GM18507 (cell line): ENCODE measurements at regions not wholly inside any gene's neighbourhood (a gene's known extent, or its start where the extent isn't known, plus 50 kb on each side); places are given as distances from the start of the nearest gene placed in this dataset.
"Not testable (repeated sequence)": the region's sequence is repeated elsewhere in the genome, so short reads cannot be mapped to it uniquely, and the experiment has no call there.

Experiments
- DNase-seq: peaks from one replicate; pipeline ENCODE4 v3.0.0; 2011; ENCODE audit warnings: low read depth; ENCODE audit not compliant: insufficient read length; ENCODE audit errors: extremely low spot score
- FAIRE-seq: peaks from 2 replicates; lab custom pipeline; 2011; peaks lifted over from hg19 to GRCh38; lab: Jason Lieb, UNC

DNA sequence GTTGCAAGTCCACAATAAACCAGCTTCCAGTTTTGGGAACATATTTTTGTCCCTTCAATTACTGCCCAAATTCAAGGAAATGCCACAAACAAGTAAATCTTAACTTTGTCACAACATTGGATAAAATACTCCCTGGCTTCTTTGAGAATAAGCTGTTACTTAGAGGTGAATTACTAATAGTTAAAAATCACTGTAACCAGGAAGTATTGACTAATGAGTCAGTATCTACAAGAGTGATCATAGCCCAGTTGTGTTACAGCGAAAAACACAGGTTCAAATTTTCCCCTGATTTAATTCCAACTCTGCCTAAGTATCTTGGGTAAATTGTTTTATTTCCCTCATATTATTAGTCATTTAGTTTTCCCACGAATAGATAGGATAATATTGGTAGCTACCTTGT lies 291.2 kb upstream of the PPARGC1A start:
- FAIRE-seq, result no peak
- no peak for DNase-seq

DNA sequence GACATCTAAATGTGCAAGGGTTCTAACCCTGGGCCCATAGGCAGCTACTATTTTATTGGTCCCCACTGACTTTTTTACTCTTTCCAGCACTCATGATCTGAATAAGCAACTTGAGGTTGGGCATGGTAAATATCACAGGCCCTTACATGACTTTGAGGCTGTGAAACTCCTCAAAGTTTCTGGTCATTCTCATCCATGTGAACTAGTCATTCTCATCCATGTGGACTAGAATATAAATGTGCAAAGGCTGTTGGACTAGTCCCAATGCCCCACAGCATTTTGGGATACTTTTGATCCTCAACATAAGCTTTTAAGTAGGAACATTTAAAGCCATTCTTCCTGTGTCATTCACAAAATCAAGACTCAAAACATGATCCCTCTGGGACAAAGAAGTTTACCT lies 290.7 kb upstream of the PPARGC1A start:
- no peak for FAIRE-seq

DNA sequence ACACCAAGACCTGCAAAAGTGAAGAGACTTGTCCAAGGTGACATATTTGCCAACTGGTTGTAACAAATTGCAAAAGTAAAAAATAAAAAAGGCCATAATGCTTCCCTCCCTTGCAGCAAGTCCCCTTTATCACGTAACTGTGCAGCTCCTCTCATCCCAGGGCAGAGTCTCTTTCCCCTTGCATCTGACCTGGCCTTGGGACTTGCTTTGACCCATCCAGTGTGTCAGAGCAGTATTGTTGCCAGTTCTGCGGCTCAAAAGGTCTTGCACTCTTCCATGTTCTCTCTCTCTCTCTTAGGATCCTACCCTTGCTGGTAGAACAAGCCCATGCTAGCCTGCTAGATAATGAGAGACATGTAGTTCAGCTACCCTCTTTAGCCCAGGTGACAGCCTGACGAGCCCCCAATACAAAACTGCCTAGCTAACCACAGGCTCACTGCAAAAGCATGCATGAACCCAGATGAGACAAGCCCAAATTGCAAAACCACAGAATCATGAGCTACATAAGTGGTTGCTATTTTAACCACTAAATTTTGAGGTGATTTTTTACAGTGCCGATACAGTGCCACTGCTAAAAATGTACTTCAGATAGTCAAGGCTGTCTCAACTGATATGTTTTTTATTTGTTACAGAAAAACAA lies 289.5 kb upstream of the PPARGC1A start:
- DNase-seq (no peak), FAIRE-seq (no peak)

More for the DNA sequence above, 290.7 kb upstream of the PPARGC1A start:
- no peak for DNase-seq

DNA sequence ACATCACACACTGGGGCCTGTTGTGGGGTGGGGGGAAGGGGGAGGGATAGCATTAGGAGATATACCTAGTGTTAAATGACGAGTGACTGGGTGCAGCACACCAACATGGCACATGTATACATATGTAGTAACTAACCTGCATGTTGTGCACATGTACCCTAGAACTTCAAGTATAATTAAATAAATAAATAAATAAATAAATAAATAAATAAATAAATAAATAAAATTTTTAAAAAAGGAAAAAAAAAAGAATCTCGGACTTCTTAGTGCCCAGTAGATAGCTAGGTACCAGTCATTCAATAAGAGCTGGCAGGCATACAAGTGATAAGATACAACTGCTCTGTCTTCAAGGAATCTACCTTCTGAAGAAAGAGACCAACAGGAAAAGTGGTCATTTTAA lies 287.6 kb upstream of the PPARGC1A start:
- DNase-seq, FAIRE-seq: not testable (repeated sequence)

DNA sequence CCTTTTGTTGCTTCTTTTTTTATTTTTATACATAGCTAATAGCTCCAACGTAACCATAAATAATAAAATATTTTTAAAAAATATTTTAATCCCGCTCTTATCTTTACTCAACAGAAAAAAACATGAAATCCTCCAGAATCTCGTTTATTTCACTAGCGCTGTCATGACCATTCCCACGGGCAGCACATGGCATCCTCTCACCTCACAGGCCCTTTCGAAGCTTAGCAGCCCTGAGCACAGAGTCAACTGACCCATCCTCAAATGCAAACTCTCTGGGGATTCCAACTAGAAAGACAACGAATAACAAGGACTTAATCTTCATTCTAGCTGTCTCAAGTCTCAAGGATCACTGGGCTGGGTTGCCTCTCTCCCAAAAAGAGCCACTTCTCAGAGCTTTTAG lies 285.9 kb upstream of the PPARGC1A start:
- FAIRE-seq (no peak), DNase-seq (no peak)

DNA sequence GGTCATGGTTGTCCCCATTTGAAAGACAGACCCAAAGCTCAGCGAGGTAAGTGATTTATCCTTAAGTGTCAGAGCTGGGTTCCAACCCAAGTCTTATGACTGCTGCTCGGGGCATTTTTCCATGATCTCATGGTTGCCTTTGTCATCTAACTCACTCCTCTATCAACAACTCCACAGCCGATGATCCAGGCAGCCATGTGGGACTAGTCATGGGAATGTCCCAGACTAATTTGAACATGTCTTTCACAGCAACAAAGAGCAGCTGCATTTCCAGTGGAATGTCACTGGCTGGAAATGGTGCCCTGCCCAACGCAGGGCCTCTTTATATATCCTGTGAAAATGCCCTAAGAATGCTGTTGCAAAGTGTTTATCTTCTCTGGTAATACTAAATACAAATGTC lies 284.8 kb upstream of the PPARGC1A start:
- no peak for FAIRE-seq
- no peak for DNase-seq

DNA sequence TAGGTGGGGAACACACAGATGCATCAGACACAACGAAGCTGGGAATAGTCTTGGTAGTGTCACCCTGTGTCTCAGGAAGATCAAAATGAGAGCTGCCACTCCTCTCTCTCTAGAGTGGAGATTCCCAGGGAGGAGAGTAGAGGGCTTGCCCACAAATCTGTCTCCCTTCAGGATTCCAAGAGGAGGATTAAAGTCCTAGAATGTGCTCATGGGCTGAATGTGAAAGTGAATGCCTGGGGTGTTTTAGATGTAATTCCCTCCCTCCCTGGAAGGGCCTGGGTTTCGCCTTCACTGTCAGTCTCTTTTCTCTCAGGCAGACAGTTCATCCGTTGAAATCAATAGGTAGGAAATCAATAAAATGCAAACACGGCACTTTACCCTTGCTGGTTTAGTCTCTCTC lies 282.6 kb upstream of the PPARGC1A start:
- DNase-seq (no peak), FAIRE-seq (no peak)

DNA sequence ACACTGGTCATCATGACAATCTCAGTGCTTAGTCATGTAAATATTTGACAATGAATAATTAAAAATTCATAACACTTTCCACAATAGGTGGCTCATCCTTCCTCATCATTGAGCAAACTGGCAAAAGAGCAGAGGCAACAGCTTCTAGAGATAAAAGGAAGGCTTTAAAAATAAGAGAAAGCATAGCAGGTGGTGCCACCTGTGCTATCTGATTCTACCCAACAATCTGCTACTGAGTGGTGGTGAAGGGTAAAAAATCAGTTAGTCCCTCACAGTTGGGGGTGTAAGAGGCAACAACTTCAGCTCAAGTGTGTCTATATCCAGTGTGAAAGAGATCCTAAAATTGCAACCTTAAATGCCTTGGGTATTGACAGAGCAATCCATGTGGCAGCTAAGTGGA lies 280.1 kb upstream of the PPARGC1A start:
- DNase-seq (no peak), FAIRE-seq (no peak)

DNA sequence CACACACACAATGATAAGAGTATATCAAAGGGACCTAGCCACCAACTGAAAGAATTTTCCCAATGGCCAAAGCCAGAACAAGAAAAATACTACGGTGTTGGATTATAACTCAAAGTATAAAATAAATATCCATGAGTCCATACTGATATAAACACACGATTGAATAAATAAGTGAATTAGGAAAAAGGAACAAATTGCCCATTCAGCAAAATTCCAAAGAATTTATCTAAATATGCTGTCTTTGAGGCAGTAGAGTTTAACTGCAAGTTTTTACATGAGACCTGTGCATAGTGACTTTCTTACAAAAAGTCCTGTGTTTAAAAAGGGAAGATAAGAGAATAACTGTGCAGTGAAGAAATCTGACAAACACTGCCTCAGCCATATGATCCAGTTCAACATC lies 278.8 kb upstream of the PPARGC1A start:
- DNase-seq (no peak), FAIRE-seq (no peak)

DNA sequence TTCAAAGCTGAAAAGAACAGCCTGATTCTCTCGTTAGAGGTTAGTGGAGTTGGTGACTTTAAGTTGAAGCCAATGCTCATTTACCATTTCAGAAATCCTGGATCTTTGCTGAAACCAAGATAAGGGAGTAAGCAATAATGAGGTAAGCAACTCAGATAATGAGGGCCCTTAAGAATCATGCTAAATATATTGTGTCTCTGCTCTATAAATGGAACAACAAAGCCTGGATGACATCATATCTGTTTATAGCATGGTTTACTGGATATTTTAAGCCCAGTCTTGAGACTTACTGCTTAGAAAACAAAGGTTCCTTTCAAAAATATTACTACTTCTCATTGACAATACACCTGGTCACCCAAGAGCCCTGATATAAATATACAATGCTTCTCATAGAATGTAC lies 276.7 kb upstream of the PPARGC1A start:
- DNase-seq, result no peak
- FAIRE-seq, result no peak

DNA sequence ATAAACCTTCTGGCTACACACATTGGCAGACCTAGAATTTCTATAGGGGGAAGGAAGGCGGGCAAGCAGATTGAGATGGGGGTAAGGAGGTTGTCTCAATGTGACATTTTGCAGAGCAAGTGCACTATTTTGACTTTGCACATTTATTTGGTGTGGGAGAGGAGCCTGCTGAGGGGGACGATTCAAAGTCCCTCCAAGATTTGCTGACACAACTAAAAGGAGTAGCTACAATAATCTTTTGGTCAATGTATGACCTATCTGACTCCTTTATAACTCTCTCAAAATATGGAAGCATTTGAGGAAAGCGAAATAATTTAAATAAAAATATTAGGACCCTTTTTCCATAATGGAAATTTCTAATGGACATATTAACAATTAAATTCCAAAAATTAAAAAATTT lies 274.9 kb upstream of the PPARGC1A start:
- FAIRE-seq, result no peak
- DNase-seq, result no peak

DNA sequence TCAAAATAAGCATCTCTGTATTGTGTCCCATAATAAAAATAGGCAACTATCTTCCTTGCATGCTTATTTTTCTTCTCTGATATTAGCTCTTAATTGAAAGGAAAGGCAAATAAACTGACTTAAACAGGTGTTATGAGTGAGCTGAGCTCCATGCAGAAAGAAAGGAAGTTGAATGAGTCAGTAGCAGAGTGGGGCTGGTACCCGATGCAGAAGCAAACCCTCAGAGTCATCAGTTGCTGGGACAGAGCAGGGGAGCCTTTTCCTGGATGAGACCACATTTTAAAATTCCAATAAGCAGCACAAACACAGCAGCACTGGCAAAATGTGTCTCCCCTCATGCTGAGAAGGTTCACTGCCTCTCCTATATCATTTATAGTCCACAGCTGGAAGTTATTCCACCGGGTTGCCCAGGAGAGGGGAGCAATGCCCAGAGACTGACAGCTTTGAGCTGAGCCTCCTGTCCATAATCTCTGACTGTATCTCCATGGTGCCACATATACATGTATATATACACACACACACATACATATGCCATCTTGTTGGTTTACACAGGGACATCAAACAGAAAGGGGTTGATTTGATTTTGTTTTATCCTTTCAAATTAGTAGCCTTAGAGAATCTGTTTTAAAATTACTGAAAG lies 274.3 kb upstream of the PPARGC1A start:
- DNase-seq (no peak), FAIRE-seq (no peak)

DNA sequence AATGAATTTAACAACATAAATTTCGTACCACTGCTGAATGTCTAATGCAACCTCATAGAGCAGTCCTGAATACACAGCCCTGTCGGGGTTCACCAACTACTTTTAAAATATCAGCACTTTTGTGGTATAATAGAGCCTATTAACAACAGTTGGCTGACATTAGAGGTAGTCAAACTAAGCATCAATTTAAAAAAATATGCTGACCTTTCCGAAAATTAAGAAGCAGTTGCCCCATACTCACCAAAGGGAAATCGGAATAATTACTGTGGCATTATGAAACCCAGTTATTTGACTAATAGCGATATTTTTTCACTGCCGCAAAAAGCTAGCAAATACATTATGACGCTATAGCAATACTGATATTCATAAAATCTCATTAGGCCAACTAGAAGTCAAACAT lies 273.5 kb upstream of the PPARGC1A start:
- no peak for FAIRE-seq
- DNase-seq, result no peak

DNA sequence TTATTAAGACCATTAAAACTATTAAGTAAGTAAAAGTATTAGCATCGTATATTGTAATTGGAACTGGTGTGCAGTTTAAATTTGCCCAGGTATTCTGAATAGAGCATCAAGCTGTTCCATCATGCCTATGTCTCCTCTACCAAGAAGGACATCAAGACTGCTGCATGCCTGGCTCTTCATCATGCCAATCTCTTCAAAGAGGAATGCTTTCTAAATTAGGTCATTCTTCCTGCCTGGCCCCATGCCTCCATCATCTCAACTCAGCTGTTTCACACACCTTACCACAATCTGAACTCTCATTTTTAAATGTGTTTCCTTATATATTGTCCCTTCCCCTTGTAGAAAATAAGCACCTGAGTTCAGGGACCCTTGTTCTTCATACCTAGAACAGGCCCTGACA lies 270.5 kb upstream of the PPARGC1A start:
- FAIRE-seq (no peak), DNase-seq (no peak)

DNA sequence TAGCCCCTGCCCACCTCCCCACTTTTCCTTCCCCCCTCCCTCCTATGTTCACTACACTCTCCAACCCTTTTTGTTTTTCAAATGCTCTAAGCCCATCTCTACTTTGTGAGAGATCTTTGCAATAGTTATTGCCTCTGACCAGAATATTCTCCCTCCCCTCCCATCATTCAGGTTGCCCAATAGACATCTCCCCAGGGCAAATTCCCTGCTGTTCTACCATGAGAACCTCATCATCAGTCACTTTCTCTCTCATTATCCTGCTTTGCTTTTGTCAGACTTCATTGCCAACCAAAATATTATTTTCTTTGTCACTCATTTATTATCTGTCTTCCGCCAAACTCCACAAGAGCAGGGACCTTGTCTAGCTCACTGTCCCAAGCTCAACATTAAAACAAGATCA lies 268.2 kb upstream of the PPARGC1A start:
- FAIRE-seq (no peak), DNase-seq (no peak)

DNA sequence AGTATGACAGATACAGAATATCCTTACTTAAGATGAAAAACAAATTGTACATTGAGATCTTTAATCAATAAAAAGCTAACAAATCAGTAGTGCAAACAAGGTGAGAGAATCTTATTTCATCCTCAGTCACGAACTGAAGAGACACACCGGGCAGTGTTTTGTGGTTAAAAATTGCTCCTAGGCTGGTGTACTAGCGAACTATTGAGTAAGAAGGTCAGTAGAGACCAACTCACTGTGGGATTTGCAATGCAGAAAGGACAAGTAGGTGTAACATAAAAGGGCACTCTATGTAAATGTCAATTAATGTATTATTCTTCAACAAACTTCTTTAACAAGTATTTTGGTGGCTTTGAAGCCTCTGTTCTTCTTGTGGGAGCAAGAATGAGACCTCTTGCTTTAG lies 260.2 kb upstream of the PPARGC1A start:
- FAIRE-seq (no peak), DNase-seq (no peak)

DNA sequence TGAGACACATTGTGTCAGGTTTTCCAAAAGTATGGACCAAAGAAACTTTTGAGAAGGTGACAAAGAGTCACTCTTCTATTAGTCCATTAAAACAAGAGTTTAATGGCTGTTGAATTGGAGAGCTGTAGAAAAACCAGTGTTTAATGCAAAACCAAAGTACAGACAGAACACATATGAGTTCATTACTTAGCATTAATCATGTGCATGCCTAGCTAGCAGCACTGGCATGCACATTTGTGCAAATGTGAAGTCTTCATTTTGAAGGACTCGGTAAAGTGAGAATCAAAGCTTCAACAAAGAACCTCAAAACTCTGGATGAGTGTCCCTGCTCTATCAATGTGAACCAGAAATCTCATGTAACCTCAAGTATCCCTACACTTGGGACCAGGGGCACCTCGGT lies 256.3 kb upstream of the PPARGC1A start:
- no peak for FAIRE-seq

DNA sequence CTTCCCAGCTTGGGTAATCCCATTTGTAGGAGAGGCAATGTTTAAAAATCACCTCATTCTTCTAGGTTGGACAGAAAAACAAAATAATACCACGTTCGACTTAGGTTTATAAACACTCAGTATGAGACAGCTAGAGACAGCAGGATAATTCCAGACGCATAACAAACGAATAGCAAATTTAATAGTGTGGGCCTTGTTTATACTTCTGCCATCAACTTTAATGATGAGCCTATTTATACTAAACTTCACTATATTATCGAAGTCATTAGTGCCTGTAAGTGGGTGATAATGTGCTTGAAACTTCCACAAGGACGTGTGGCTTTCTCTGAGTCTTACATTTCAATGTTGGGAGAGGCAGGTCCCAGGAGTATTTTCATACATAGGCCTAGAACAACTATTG lies 255.7 kb upstream of the PPARGC1A start:
- no peak for DNase-seq
- no peak for FAIRE-seq

More for the DNA sequence above, 256.3 kb upstream of the PPARGC1A start:
- DNase-seq, result no peak

DNA sequence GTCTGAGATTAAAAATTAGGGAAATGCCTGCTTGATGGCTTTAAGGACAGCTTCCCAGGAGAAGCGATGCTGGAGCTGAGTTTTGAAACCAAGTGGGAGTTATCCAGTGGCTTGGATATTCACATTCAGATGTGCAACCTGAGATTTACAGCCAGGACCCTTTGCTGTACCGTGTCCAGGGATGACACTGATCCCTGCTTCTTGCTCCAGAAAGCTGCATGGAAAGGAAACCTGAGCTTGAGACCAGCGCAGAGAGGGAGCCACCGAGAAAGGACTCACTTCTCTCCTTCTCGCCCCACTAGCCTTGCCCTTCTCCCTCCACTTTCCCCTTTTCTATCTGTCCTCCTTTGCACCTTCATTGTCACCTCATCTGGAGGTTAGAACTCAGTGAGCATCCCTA lies 254.5 kb upstream of the PPARGC1A start:
- DNase-seq (no peak), FAIRE-seq (no peak)

DNA sequence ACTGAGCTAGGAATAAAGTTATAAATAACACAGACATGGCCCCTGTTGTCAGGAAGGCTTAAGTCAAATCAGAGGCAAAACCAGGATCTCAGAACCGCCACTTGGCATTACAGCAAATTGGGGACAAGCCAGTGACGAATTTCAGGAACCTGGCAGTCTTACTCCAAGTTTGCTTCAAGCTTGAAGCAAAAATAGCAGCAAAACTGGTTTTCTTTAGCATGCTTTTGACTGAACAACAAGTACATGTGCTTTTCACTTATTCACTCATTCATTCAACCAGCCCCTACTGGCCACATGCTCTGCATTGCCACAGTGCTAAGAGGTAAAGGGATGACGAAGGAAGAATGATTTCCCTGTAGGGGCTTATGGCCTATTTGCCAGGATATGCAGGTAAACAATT lies 253.9 kb upstream of the PPARGC1A start:
- FAIRE-seq (no peak), DNase-seq (no peak)

DNA sequence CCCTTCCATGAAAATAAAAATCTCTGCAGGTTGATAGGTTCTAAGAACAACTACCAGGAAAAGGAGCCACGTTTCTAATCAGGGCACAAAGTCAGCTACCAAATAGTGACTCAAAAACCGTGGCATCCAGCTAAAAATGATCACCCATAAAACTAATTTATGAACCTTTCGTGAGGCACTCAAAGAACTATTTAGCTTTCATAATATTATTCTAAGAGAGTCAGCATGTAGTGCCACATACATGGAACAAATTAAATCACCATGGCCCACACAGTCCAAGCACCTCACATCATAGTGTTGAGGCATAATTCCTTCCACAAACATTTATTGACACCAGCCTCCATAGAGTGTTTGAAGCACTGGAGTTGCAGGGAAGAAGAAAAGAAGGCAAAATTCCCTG lies 252.0 kb upstream of the PPARGC1A start:
- FAIRE-seq (no peak), DNase-seq (no peak)

DNA sequence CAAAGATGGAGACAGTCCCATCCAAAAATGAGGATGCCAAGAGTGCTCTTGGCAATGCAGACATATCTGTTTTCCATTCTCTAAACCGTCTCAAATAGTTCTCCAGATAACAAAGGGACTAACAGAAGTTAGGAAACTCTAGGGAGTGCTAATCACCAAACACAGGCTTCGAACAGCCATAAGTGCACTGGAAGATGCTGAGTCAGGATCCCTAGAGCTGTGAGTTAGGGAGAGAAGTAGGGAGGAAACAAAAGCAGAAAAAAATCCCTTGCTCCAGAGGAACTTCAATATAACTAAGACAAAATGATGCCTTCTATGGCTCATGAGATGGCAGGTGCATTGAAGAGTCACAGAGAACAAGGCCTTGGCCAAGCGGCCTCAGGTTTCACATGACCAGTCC lies 251.0 kb upstream of the PPARGC1A start:
- DNase-seq, result no peak
- no peak for FAIRE-seq
